ENCODE measurements at regions not wholly inside any gene's neighbourhood (a gene's known extent, or its start where the extent isn't known, plus 50 kb on each side); places are given as distances from the start of the nearest gene placed in this dataset.

DNA sequence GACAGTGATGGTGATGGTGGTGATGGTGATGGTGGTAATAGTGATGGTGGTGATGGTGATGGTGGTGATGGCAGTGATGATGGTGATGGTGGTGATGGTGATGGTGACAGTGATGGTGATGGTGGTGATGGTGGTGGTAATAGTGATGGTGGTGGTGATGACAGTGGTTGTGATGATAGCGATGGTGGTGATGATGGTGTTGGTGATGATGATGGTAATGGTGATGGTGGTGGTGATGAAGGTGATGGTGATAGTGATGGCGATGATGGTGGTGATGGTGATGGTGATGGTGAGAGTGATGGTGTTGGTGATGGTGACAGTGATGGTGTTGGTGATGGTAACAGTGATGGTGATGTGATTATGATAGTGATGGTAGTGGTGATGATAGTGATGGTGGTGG is 94.3 kb downstream of the ASB1 start:
- TF ChIP-seq POLR2A (IDR thresholded peaks at IDR 0.05) (no peak), EP300 (IDR thresholded peaks at IDR 0.05) (no peak)
- TF ChIP-seq, protein P1, sequence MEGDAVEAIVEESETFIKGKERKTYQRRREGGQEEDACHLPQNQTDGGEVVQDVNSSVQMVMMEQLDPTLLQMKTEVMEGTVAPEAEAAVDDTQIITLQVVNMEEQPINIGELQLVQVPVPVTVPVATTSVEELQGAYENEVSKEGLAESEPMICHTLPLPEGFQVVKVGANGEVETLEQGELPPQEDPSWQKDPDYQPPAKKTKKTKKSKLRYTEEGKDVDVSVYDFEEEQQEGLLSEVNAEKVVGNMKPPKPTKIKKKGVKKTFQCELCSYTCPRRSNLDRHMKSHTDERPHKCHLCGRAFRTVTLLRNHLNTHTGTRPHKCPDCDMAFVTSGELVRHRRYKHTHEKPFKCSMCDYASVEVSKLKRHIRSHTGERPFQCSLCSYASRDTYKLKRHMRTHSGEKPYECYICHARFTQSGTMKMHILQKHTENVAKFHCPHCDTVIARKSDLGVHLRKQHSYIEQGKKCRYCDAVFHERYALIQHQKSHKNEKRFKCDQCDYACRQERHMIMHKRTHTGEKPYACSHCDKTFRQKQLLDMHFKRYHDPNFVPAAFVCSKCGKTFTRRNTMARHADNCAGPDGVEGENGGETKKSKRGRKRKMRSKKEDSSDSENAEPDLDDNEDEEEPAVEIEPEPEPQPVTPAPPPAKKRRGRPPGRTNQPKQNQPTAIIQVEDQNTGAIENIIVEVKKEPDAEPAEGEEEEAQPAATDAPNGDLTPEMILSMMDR (IDR thresholded peaks at IDR 0.05) = no peak
- Histone ChIP-seq H3K27ac (no peak overlapping the region), H3K9me3 (peaks cover 0 to 33% (median 3%) of the 10 kb centered on the region in 4 donors), H3K27me3 (no peaks in the 10 kb centered on the region), H3K4me3 (no peak overlapping the region), H3K4me1 (peaks cover 0 to 12% (median 0%) of the 10 kb centered on the region in 4 donors), H3K36me3 (peaks cover 0 to 7% (median 0%) of the 10 kb centered on the region in 3 donors)
- DNase-seq (ENCODE audit: low spot score in 2 of 2) = no peak
- 95 to 96% methylated on average over 2 of the region's 2 CpGs for WGBS, 2 donors

DNA sequence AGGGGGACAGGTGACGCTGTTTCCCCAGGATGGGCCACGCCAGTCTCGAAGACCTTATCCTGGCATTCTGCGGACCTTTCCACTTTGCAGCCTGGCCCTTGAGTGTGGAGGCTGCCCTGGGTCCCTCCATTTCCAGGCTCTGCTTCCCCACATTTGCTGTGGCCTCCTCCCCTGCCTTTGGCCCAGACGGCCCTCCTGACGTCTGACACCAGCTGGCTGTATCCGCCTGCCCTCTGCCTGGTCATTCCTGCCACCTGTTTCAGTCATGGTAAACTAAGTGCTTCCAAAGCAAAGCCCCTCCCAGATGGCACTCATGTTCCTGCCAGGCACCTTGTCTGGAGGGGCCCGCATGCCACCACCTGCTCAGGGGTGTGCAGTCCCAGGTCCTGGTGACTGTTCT is 95.1 kb downstream of the ASB1 start:
- 90 to 96% methylated on average over 7 to 8 of the region's 8 CpGs for WGBS, 2 donors
- Histone ChIP-seq H3K4me1 (peaks cover 0 to 12% (median 0%) of the 10 kb centered on the region in 4 donors), H3K4me3 (no peak overlapping the region)

DNA sequence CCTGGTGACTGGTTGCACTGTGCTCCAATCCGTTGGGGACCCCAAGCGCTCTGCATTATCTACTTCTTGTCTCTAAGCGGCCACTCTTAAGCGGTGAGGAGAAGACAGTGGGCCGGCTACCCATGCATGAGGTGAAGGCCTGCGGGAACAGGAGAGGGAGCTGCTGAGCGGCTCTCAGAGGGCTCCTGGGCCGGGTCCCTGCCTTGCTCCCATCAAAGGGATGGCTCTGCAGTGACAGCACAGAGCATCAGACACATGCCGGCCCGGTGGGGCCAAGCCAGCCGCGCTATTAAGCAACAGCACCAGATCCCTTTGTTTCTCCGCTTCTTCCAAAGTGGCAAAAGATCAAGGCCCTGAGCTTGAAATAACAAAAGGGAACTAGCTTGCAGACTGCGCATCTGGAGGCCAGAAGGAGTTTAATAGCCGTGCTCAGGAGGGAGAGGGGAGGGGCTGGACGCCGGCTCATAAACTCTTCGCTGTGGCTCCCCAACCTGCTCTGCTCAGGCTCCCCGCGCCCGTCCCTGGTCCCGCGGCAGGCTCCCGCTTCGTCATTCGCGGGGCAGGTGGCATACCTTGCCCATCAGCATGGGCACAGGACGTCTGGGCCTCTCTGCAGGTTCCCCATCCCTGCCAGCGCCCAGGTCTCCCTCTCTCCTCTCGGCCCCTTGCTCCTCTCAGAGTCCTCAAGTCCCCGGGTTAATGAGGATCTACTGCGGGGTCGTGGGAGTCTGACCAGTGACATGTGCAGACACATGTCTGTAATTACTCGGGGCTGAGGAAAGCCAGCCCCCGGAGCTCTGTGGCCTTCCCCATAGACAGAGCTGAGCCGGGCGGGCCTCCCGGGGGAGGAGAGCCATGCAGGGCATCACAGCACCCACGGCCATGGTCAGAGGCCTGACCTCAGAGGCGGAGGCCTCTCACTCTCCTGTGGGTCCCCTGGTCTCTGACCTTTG is 96.7 kb downstream of the ASB1 start:
- no peak overlapping the region for H3K4me3 ChIP-seq
- peaks cover 0 to 7% (median 0%) of the 10 kb centered on the region in 3 donors for H3K36me3 ChIP-seq
- H3K9me3 ChIP-seq = peaks cover 0 to 8% (median 0%) of the 10 kb centered on the region in 4 donors
- 33 to 45% methylated on average over 40 of the region's 40 CpGs for WGBS, 2 donors
- no peak overlapping the region for H3K27ac ChIP-seq
- DNase-seq (ENCODE audit: low spot score in 2 of 2) = peak; percentile 59 to 74
- no peaks in the 10 kb centered on the region for H3K27me3 ChIP-seq
- H3K4me1 ChIP-seq = peaks cover 0 to 12% (median 0%) of the 10 kb centered on the region in 4 donors
- TF ChIP-seq, protein P1 (IDR thresholded peaks at IDR 0.05) = peak in 2 of 5 experiments; percentile 10 to 24
- TF ChIP-seq EP300 (IDR thresholded peaks at IDR 0.05) (peak in 1 of 2 donors; percentile 70), POLR2A (IDR thresholded peaks at IDR 0.05) (no peak)

More for the DNA sequence above, 95.1 kb downstream of the ASB1 start:
- Histone ChIP-seq H3K36me3 (peaks cover 0 to 7% (median 0%) of the 10 kb centered on the region in 3 donors), H3K27ac (no peak overlapping the region), H3K27me3 (no peaks in the 10 kb centered on the region), H3K9me3 (peaks cover 0 to 24% (median 2%) of the 10 kb centered on the region in 4 donors)
- TF ChIP-seq POLR2A (IDR thresholded peaks at IDR 0.05) (no peak), EP300 (IDR thresholded peaks at IDR 0.05) (no peak)
- TF ChIP-seq, protein P1 (IDR thresholded peaks at IDR 0.05) = no peak
- no peak for DNase-seq (ENCODE audit: low spot score in 2 of 2)

DNA sequence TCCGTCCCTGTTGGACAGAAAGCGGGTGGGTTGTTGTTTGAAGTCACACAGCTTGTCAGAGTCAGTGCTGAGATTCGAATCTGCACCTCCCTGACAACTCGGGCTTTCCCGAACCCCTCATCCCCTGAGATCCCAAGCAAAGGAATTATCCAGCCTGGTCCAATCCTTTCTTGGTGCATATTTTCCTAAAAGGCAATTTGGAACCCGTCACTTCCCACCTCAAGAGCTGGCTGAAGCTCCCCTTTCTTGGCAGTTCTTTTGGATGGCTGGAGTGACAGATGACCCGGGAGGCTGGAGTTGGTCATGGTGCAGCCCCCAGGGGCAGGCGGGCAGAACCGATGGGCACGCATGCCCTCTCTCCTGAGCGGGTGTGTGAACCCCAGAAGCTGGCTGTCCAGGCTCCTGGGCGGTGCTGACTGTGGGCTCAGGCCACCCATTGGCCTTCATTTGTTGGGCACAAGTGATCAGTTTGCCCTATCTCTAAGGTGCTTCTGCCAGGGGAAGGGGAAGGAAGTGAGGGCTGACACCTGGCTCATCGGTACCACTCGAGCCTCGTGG is 97.8 kb downstream of the ASB1 start:
- Histone ChIP-seq H3K27ac (no peak overlapping the region), H3K9me3 (no peaks in the 10 kb centered on the region), H3K4me1 (peaks cover 0 to 12% (median 0%) of the 10 kb centered on the region in 4 donors), H3K27me3 (no peaks in the 10 kb centered on the region), H3K4me3 (no peak overlapping the region), H3K36me3 (no peaks in the 10 kb centered on the region)
- WGBS, 2 donors = 94% methylated on average over 15 of the region's 15 CpGs
- no peak for DNase-seq (ENCODE audit: low spot score in 2 of 2)
- TF ChIP-seq, protein P1 (IDR thresholded peaks at IDR 0.05) = no peak
- TF ChIP-seq POLR2A (IDR thresholded peaks at IDR 0.05) (no peak), EP300 (IDR thresholded peaks at IDR 0.05) (no peak)

DNA sequence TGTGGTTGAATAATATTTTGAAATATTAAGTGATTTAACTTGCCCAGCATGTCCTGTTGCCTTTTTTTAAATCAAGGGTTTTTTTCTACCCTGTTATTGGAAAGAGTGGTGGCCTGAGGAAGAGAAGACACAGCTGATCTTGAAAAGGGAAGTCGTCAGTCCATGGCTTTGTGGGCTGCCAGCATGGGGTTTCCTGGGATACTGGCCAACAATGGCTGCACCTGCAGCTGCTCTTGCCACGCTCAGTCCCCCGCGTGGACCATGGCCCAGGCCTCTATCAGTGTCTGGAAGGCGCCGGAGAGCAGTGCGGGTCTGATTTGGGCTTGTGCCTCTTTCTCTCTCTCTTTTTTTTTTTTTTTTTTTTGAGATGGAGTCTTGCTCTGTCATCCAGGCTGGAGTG is 99.3 kb downstream of the ASB1 start:
- TF ChIP-seq, protein P1 (IDR thresholded peaks at IDR 0.05) = no peak
- TF ChIP-seq EP300 (IDR thresholded peaks at IDR 0.05) = no peak
- no peak for TF ChIP-seq POLR2A (IDR thresholded peaks at IDR 0.05)
- Histone ChIP-seq H3K36me3 (no peaks in the 10 kb centered on the region), H3K4me1 (peaks cover 0 to 12% (median 0%) of the 10 kb centered on the region in 4 donors), H3K27ac (no peak overlapping the region), H3K27me3 (no peaks in the 10 kb centered on the region), H3K4me3 (no peak overlapping the region), H3K9me3 (peaks cover 0 to 13% (median 1%) of the 10 kb centered on the region in 4 donors)
- DNase-seq (ENCODE audit: low spot score in 2 of 2) = no peak
- 72 to 80% methylated on average over 7 of the region's 7 CpGs for WGBS, 2 donors

Measured in tibial nerve (tissue), 4 donors.